Mucosa of rectum (tissue), 2 donors: ENCODE measurements at regions not wholly inside any gene's neighbourhood (a gene's known extent, or its start where the extent isn't known, plus 50 kb on each side); places are given as distances from the start of the nearest gene placed in this dataset.

Source experiments
- H3K27ac ChIP-seq, 2 donors: one replicate each; pipeline ENCODE4 v1.7.0; 2013; ENCODE audit warnings: inconsistent platforms in 2 of 2, low read depth in 2 of 2, low read length in 2 of 2
- H3K27me3 ChIP-seq, 2 donors: one replicate each; pipeline ENCODE4 v1.7.0; 2013; ENCODE audit warnings: low read length in 2 of 2; ENCODE audit not compliant: control insufficient read depth in 2 of 2, insufficient read depth in 2 of 2
- H3K36me3 ChIP-seq, 2 donors: one replicate each; pipeline ENCODE4 v1.7.0; 2013; ENCODE audit warnings: low read length in 2 of 2; ENCODE audit not compliant: control insufficient read depth in 2 of 2, insufficient read depth in 2 of 2
- H3K4me1 ChIP-seq, 2 donors: one replicate each; pipeline ENCODE4 v1.7.0; 2013; ENCODE audit warnings: low read length in 2 of 2, mild to moderate bottlenecking in 1 of 2; ENCODE audit not compliant: control insufficient read depth in 2 of 2, insufficient read depth in 2 of 2
- H3K4me3 ChIP-seq, 2 donors: one replicate each; pipeline ENCODE4 v1.7.0; 2013; ENCODE audit warnings: low read length in 2 of 2
- H3K9ac ChIP-seq, 2 donors: one replicate each; pipeline ENCODE4 v1.7.0; 2013; ENCODE audit warnings: low read length in 2 of 2, low read depth in 1 of 2, mild to moderate bottlenecking in 1 of 2
- H3K9me3 ChIP-seq, 2 donors: one replicate each; pipeline ENCODE4 v1.7.0; 2013; ENCODE audit warnings: low read length in 2 of 2; ENCODE audit not compliant: control insufficient read depth in 2 of 2
- donor health status: healthy.
- donor health status: Normal muscosa, but diverticular disease.

- Histone ChIP-seq H3K9ac (no peak overlapping the region), H3K36me3 (peaks cover 0 to 2% of the 10 kb centered on the region in 2 donors), H3K27ac (no peak overlapping the region), H3K27me3 (no peaks in the 10 kb centered on the region), H3K4me3 (no peak overlapping the region), H3K9me3 (no peaks in the 10 kb centered on the region), H3K4me1 (no peaks in the 10 kb centered on the region)
Measured at GRCh38 chr1:232524056-232524455, 105.9 kb downstream of the SIPA1L2 start.

- H3K4me3 ChIP-seq = no peak overlapping the region
- H3K27me3 ChIP-seq = no peaks in the 10 kb centered on the region
- H3K36me3 ChIP-seq = peaks cover 0 to 3% of the 10 kb centered on the region in 2 donors
- H3K9me3 ChIP-seq = no peaks in the 10 kb centered on the region
- no peak overlapping the region for H3K9ac ChIP-seq
- no peak overlapping the region for H3K27ac ChIP-seq
- H3K4me1 ChIP-seq = no peaks in the 10 kb centered on the region
Measured at GRCh38 chr1:232522189-232522588, 107.7 kb downstream of the SIPA1L2 start.

- Histone ChIP-seq H3K4me3 (no peak overlapping the region), H3K27ac (no peak overlapping the region), H3K27me3 (no peaks in the 10 kb centered on the region), H3K4me1 (no peaks in the 10 kb centered on the region), H3K36me3 (peaks cover 0 to 3% of the 10 kb centered on the region in 2 donors), H3K9ac (no peak overlapping the region), H3K9me3 (no peaks in the 10 kb centered on the region)
Measured at GRCh38 chr1:232521660-232522059, 108.3 kb downstream of the SIPA1L2 start.

GRCh38 chr1:232519186-232519585 is 110.7 kb downstream of the SIPA1L2 start:
- Histone ChIP-seq H3K4me1 (no peaks in the 10 kb centered on the region), H3K9me3 (no peaks in the 10 kb centered on the region), H3K9ac (no peak overlapping the region), H3K36me3 (peaks cover 13 to 15% of the 10 kb centered on the region in 2 donors), H3K4me3 (no peak overlapping the region), H3K27ac (no peak overlapping the region), H3K27me3 (no peaks in the 10 kb centered on the region)

GRCh38 chr1:232518349-232518748 is 111.6 kb downstream of the SIPA1L2 start:
- no peaks in the 10 kb centered on the region for H3K9me3 ChIP-seq
- H3K4me3 ChIP-seq = no peak overlapping the region
- H3K4me1 ChIP-seq = no peaks in the 10 kb centered on the region
- no peak overlapping the region for H3K9ac ChIP-seq
- peaks cover 19 to 23% of the 10 kb centered on the region in 2 donors for H3K36me3 ChIP-seq
- no peak overlapping the region for H3K27ac ChIP-seq
- no peaks in the 10 kb centered on the region for H3K27me3 ChIP-seq

GRCh38 chr1:232517204-232517603 is 112.7 kb downstream of the SIPA1L2 start:
- Histone ChIP-seq H3K4me3 (no peak overlapping the region), H3K27ac (no peak overlapping the region), H3K9me3 (no peaks in the 10 kb centered on the region), H3K27me3 (no peaks in the 10 kb centered on the region), H3K4me1 (no peaks in the 10 kb centered on the region), H3K36me3 (peaks cover 19 to 23% of the 10 kb centered on the region in 2 donors), H3K9ac (no peak overlapping the region)

GRCh38 chr1:232515706-232516105 is 114.2 kb downstream of the SIPA1L2 start:
- Histone ChIP-seq H3K4me1 (no peaks in the 10 kb centered on the region), H3K27ac (no peak overlapping the region), H3K36me3 (peaks cover 19 to 23% of the 10 kb centered on the region in 2 donors), H3K27me3 (no peaks in the 10 kb centered on the region), H3K9me3 (no peaks in the 10 kb centered on the region), H3K4me3 (no peak overlapping the region), H3K9ac (no peak overlapping the region)

GRCh38 chr1:232512712-232513111 is 117.2 kb downstream of the SIPA1L2 start:
- Histone ChIP-seq H3K9me3 (no peaks in the 10 kb centered on the region), H3K27me3 (no peaks in the 10 kb centered on the region), H3K4me1 (no peaks in the 10 kb centered on the region), H3K27ac (no peak overlapping the region), H3K4me3 (no peak overlapping the region), H3K9ac (no peak overlapping the region), H3K36me3 (peaks cover 19 to 20% of the 10 kb centered on the region in 2 donors)

GRCh38 chr1:232511172-232511571 is 118.8 kb downstream of the SIPA1L2 start:
- no peak overlapping the region for H3K27ac ChIP-seq
- no peak overlapping the region for H3K9ac ChIP-seq
- no peaks in the 10 kb centered on the region for H3K9me3 ChIP-seq
- no peaks in the 10 kb centered on the region for H3K27me3 ChIP-seq
- no peak overlapping the region for H3K4me3 ChIP-seq
- peaks cover 19 to 20% of the 10 kb centered on the region in 2 donors for H3K36me3 ChIP-seq
- H3K4me1 ChIP-seq = no peaks in the 10 kb centered on the region

GRCh38 chr1:232510367-232511110 is 119.4 kb downstream of the SIPA1L2 start:
- no peak overlapping the region for H3K4me3 ChIP-seq
- no peak overlapping the region for H3K9ac ChIP-seq
- no peaks in the 10 kb centered on the region for H3K27me3 ChIP-seq
- no peak overlapping the region for H3K27ac ChIP-seq
- peaks cover 19 to 20% of the 10 kb centered on the region in 2 donors for H3K36me3 ChIP-seq
- H3K4me1 ChIP-seq = no peaks in the 10 kb centered on the region
- H3K9me3 ChIP-seq = no peaks in the 10 kb centered on the region
